ENCODE measurements at regions not wholly inside any gene's neighbourhood (a gene's known extent, or its start where the extent isn't known, plus 50 kb on each side); places are given as distances from the start of the nearest gene placed in this dataset.

DNA sequence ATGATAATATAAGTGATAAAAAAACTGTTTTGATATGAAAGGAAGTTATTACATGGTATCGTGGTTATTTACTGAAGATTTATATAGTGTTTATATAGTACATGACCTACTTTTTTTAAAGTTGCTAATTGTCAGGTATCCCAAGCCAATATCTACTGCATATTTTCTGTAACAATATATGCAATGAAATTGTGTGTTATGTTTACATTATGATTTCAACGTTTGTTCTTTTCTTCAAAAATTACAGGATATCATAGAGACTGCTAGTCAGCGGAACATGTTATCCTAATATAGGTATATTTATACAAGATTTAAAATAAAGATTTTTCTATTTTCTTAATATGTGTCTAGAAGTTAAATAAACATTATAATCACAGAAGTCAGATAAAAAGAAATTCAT is 167.5 kb upstream of the DPYD start:
- Histone ChIP-seq H3K9me3 (ENCODE audit: low read length) (no peaks in the 10 kb centered on the region), H3K27ac (ENCODE audit: low read length) (no peak overlapping the region), H3K36me3 (ENCODE audit: insufficient read depth, low read length) (no peaks in the 10 kb centered on the region), H3K27me3 (ENCODE audit: insufficient read depth, low read depth, low read length) (no peaks in the 10 kb centered on the region), H2AFZ (ENCODE audit: low read depth, low read length) (no peak overlapping the region), H3K9me2 (ENCODE audit: insufficient read depth, low read length) (no peaks in the 10 kb centered on the region), H3K4me3 (ENCODE audit: low read length) (no peak overlapping the region), H3K79me2 (replicated peaks; ENCODE audit: insufficient read depth, low read length) (no peaks in the 10 kb centered on the region), H4K20me1 (ENCODE audit: insufficient read depth) (no peaks in the 10 kb centered on the region), H3F3A (ENCODE audit: insufficient read depth, low read length, poor library complexity, severe bottlenecking) (no peaks in the 10 kb centered on the region), H3K9ac (ENCODE audit: low read length) (no peak overlapping the region), H3K4me2 (ENCODE audit: low read length) (no peak overlapping the region)
- TF ChIP-seq, protein P1, sequence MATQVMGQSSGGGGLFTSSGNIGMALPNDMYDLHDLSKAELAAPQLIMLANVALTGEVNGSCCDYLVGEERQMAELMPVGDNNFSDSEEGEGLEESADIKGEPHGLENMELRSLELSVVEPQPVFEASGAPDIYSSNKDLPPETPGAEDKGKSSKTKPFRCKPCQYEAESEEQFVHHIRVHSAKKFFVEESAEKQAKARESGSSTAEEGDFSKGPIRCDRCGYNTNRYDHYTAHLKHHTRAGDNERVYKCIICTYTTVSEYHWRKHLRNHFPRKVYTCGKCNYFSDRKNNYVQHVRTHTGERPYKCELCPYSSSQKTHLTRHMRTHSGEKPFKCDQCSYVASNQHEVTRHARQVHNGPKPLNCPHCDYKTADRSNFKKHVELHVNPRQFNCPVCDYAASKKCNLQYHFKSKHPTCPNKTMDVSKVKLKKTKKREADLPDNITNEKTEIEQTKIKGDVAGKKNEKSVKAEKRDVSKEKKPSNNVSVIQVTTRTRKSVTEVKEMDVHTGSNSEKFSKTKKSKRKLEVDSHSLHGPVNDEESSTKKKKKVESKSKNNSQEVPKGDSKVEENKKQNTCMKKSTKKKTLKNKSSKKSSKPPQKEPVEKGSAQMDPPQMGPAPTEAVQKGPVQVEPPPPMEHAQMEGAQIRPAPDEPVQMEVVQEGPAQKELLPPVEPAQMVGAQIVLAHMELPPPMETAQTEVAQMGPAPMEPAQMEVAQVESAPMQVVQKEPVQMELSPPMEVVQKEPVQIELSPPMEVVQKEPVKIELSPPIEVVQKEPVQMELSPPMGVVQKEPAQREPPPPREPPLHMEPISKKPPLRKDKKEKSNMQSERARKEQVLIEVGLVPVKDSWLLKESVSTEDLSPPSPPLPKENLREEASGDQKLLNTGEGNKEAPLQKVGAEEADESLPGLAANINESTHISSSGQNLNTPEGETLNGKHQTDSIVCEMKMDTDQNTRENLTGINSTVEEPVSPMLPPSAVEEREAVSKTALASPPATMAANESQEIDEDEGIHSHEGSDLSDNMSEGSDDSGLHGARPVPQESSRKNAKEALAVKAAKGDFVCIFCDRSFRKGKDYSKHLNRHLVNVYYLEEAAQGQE (IDR thresholded peaks at IDR 0.05; ENCODE audit: borderline replicate concordance), result no peak
- TF ChIP-seq EP300 (conservative IDR thresholded peaks at IDR 0.05; ENCODE audit: poor library complexity, severe bottlenecking) (no peak), SMC3 (conservative IDR thresholded peaks at IDR 0.05; ENCODE audit: poor library complexity) (no peak)

DNA sequence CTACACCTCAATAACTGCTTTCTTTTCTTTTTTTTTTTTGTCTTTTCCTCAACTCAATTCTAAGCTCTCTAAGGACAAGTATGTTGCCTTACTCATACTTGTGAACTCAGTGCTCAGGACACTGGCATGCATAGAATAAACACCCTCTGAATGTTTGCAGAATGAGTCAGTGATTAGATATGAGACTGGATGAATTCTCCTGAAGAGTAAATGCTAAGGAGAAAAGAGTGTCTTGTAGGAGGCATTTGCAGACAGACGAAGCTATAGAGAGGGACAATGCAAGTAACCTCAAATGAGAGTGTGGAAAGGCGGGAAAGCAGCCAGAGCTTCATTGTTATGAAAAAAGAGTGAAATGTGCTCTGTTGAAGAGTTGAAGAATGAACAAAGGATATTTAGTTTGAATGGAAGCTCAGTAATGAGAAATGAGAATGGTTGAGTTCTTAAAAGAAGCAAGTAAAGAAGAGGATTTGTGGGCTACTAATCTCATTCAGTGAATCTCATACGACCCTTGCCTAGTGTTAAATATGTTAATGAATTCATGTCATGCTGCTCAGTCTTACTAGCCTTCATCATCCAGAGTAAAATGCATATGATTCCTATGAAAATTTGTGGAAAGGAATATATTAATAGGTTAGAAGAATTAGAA is 166.1 kb upstream of the DPYD start:
- Histone ChIP-seq H3K9me2 (ENCODE audit: insufficient read depth, low read length) (no peaks in the 10 kb centered on the region), H3K27me3 (ENCODE audit: insufficient read depth, low read depth, low read length) (no peaks in the 10 kb centered on the region), H3K9me3 (ENCODE audit: low read length) (no peaks in the 10 kb centered on the region), H3K79me2 (replicated peaks; ENCODE audit: insufficient read depth, low read length) (no peaks in the 10 kb centered on the region), H3K4me3 (ENCODE audit: low read length) (no peak overlapping the region), H4K20me1 (ENCODE audit: insufficient read depth) (no peaks in the 10 kb centered on the region), H3K27ac (ENCODE audit: low read length) (no peak overlapping the region), H3K9ac (ENCODE audit: low read length) (no peak overlapping the region), H3K4me2 (ENCODE audit: low read length) (no peak overlapping the region), H3K36me3 (ENCODE audit: insufficient read depth, low read length) (no peaks in the 10 kb centered on the region), H3F3A (ENCODE audit: insufficient read depth, low read length, poor library complexity, severe bottlenecking) (no peaks in the 10 kb centered on the region), H2AFZ (ENCODE audit: low read depth, low read length) (no peak overlapping the region)
- TF ChIP-seq SMC3 (conservative IDR thresholded peaks at IDR 0.05; ENCODE audit: poor library complexity) (no peak), POLR2AphosphoS5 (IDR thresholded peaks at IDR 0.05) (no peak), RAD21 (conservative IDR thresholded peaks at IDR 0.05) (no peak), EP300 (conservative IDR thresholded peaks at IDR 0.05; ENCODE audit: poor library complexity, severe bottlenecking) (no peak), TAF1 (IDR thresholded peaks at IDR 0.05; ENCODE audit: low read depth) (no peak), EZH2 (IDR thresholded peaks at IDR 0.05; ENCODE audit: borderline replicate concordance, insufficient read depth, low read length, poor library complexity, severe bottlenecking) (no peak), MXI1 (conservative IDR thresholded peaks at IDR 0.05; ENCODE audit: poor library complexity, severe bottlenecking) (no peak)
- TF ChIP-seq, protein P2, sequence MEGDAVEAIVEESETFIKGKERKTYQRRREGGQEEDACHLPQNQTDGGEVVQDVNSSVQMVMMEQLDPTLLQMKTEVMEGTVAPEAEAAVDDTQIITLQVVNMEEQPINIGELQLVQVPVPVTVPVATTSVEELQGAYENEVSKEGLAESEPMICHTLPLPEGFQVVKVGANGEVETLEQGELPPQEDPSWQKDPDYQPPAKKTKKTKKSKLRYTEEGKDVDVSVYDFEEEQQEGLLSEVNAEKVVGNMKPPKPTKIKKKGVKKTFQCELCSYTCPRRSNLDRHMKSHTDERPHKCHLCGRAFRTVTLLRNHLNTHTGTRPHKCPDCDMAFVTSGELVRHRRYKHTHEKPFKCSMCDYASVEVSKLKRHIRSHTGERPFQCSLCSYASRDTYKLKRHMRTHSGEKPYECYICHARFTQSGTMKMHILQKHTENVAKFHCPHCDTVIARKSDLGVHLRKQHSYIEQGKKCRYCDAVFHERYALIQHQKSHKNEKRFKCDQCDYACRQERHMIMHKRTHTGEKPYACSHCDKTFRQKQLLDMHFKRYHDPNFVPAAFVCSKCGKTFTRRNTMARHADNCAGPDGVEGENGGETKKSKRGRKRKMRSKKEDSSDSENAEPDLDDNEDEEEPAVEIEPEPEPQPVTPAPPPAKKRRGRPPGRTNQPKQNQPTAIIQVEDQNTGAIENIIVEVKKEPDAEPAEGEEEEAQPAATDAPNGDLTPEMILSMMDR (IDR thresholded peaks at IDR 0.05; ENCODE audit: poor library complexity, severe bottlenecking), result no peak
- TF ChIP-seq, protein P1 (IDR thresholded peaks at IDR 0.05; ENCODE audit: borderline replicate concordance), result no peak
